ENCODE measurements at regions not wholly inside any gene's neighbourhood (a gene's known extent, or its start where the extent isn't known, plus 50 kb on each side); places are given as distances from the start of the nearest gene placed in this dataset.

GRCh38 chr13:107590556-107590955, 624.8 kb downstream of the LIG4 start:
- POLR2A ChIA-PET, result no interaction called here
- no peak for TF ChIP-seq CTCF (IDR thresholded peaks at IDR 0.05; ENCODE audit: control extremely low read depth, extremely low read depth, low read depth, missing control alignments)
- no peak for DNase-seq (ENCODE audit: extremely low spot score)
- CTCF ChIA-PET, result no interaction called here

- TF ChIP-seq CTCF (IDR thresholded peaks at IDR 0.05; ENCODE audit: control extremely low read depth, extremely low read depth, low read depth, missing control alignments), result no peak
- CTCF ChIA-PET, result no interaction called here
- POLR2A ChIA-PET, result no interaction called here
- no peak for DNase-seq (ENCODE audit: extremely low spot score)
Observed at GRCh38 chr13:107587681-107588080, 627.7 kb downstream of the LIG4 start.

- TF ChIP-seq CTCF (IDR thresholded peaks at IDR 0.05; ENCODE audit: control extremely low read depth, extremely low read depth, low read depth, missing control alignments), result no peak
- ChIA-PET POLR2A (no interaction called here), CTCF (no interaction called here)
- DNase-seq (ENCODE audit: extremely low spot score), result no peak
Observed at GRCh38 chr13:107586216-107586615, 629.1 kb downstream of the LIG4 start.

GRCh38 chr13:107585469-107586180, 629.7 kb downstream of the LIG4 start:
- CTCF ChIA-PET, result no interaction called here
- no peak for TF ChIP-seq CTCF (IDR thresholded peaks at IDR 0.05; ENCODE audit: control extremely low read depth, extremely low read depth, low read depth, missing control alignments)
- DNase-seq (ENCODE audit: extremely low spot score), result no peak

GRCh38 chr13:107582171-107582570, 633.2 kb downstream of the LIG4 start:
- TF ChIP-seq CTCF (IDR thresholded peaks at IDR 0.05; ENCODE audit: control extremely low read depth, extremely low read depth, low read depth, missing control alignments), result no peak
- CTCF ChIA-PET, result no interaction called here
- DNase-seq (ENCODE audit: extremely low spot score), result no peak
- POLR2A ChIA-PET, result no interaction called here

More at GRCh38 chr13:107585469-107586180, 629.7 kb downstream of the LIG4 start:
- POLR2A ChIA-PET, result no interaction called here

- DNase-seq (ENCODE audit: extremely low spot score), result no peak
- no peak for TF ChIP-seq CTCF (IDR thresholded peaks at IDR 0.05; ENCODE audit: control extremely low read depth, extremely low read depth, low read depth, missing control alignments)
- ChIA-PET POLR2A (no interaction called here), CTCF (no interaction called here)
Observed at GRCh38 chr13:107580741-107581412, 634.5 kb downstream of the LIG4 start.
